IPS DF 19.7 (cell line): ENCODE measurements at regions not wholly inside any gene's neighbourhood (a gene's known extent, or its start where the extent isn't known, plus 50 kb on each side); places are given as distances from the start of the nearest gene placed in this dataset.

ENCODE experiments used
- DNase-seq: peaks from one replicate; pipeline ENCODE4 v3.0.0-alpha.2; 2013; ENCODE audit warnings: low read depth, low spot score

- no peak for DNase-seq
These were observed 97.8 kb downstream of the AQP9 start for GRCh38 chr15:58235961-58236360.

- DNase-seq = no peak
These were observed 102.2 kb downstream of the AQP9 start for GRCh38 chr15:58240191-58240932.

- no peak for DNase-seq
These were observed 103.7 kb downstream of the AQP9 start for GRCh38 chr15:58241872-58242271.

GRCh38 chr15:58243070-58243469, 104.9 kb downstream of the AQP9 start:
- no peak for DNase-seq

GRCh38 chr15:58244536-58244935, 106.4 kb downstream of the AQP9 start:
- no peak for DNase-seq

- no peak for DNase-seq
These were observed 107.9 kb downstream of the AQP9 start for GRCh38 chr15:58246041-58246440.

GRCh38 chr15:58247855-58248842, 110.0 kb downstream of the AQP9 start:
- no peak for DNase-seq

GRCh38 chr15:58249646-58250312, 111.6 kb downstream of the AQP9 start:
- no peak for DNase-seq

- no peak for DNase-seq
These were observed 114.6 kb downstream of the AQP9 start for GRCh38 chr15:58252586-58253323.

- no peak for DNase-seq
These were observed 119.7 kb downstream of the AQP9 start for GRCh38 chr15:58257776-58258325.

GRCh38 chr15:58258501-58259292, 120.5 kb downstream of the AQP9 start:
- no peak for DNase-seq

- DNase-seq = no peak
These were observed 122.1 kb downstream of the AQP9 start for GRCh38 chr15:58260205-58260724.

- DNase-seq = no peak
These were observed 122.6 kb downstream of the AQP9 start for GRCh38 chr15:58260725-58261267.

GRCh38 chr15:58261368-58261767, 123.2 kb downstream of the AQP9 start:
- DNase-seq = no peak

GRCh38 chr15:58264053-58264971, 126.1 kb downstream of the AQP9 start:
- DNase-seq = no peak

- DNase-seq = no peak
These were observed 128.9 kb downstream of the AQP9 start for GRCh38 chr15:58267051-58267450.

- no peak for DNase-seq
These were observed 130.6 kb downstream of the AQP9 start for GRCh38 chr15:58268746-58269267.
